ENCODE measurements at regions not wholly inside any gene's neighbourhood (a gene's known extent, or its start where the extent isn't known, plus 50 kb on each side); places are given as distances from the start of the nearest gene placed in this dataset.

GRCh38 chr9:80231318-80232236 is 659.8 kb downstream of the TLE4 start:
- DNase-seq (ENCODE audit: low read depth in 2 of 2): no peak

GRCh38 chr9:80223897-80224296 is 652.1 kb downstream of the TLE4 start:
- DNase-seq (ENCODE audit: low read depth in 2 of 2): no peak

GRCh38 chr9:80222466-80223169 is 650.9 kb downstream of the TLE4 start:
- DNase-seq (ENCODE audit: low read depth in 2 of 2): no peak

GRCh38 chr9:80218328-80218727 is 646.6 kb downstream of the TLE4 start:
- DNase-seq (ENCODE audit: low read depth in 2 of 2): no peak

- no peak for DNase-seq (ENCODE audit: low read depth in 2 of 2)
Observed at GRCh38 chr9:80213613-80214012, 641.8 kb downstream of the TLE4 start.

GRCh38 chr9:80208696-80209095 is 636.9 kb downstream of the TLE4 start:
- no peak for DNase-seq (ENCODE audit: low read depth in 2 of 2)

GRCh38 chr9:80204054-80204453 is 632.3 kb downstream of the TLE4 start:
- no peak for DNase-seq (ENCODE audit: low read depth in 2 of 2)

GRCh38 chr9:80197661-80198060 is 625.9 kb downstream of the TLE4 start:
- DNase-seq (ENCODE audit: low read depth in 2 of 2): no peak

GRCh38 chr9:80191108-80191507 is 619.3 kb downstream of the TLE4 start:
- no peak for DNase-seq (ENCODE audit: low read depth in 2 of 2)

- no peak for DNase-seq (ENCODE audit: low read depth in 2 of 2)
Observed at GRCh38 chr9:80188579-80188978, 616.8 kb downstream of the TLE4 start.

GRCh38 chr9:80185112-80185738 is 613.5 kb downstream of the TLE4 start:
- no peak for DNase-seq (ENCODE audit: low read depth in 2 of 2)

GRCh38 chr9:80177949-80178480 is 606.2 kb downstream of the TLE4 start:
- no peak for DNase-seq (ENCODE audit: low read depth in 2 of 2)

- DNase-seq (ENCODE audit: low read depth in 2 of 2): peak in 1 of 2 donors; percentile 3
Observed at GRCh38 chr9:80175286-80176150, 603.8 kb downstream of the TLE4 start.

GRCh38 chr9:80163889-80164288 is 592.1 kb downstream of the TLE4 start:
- DNase-seq (ENCODE audit: low read depth in 2 of 2): no peak

- DNase-seq (ENCODE audit: low read depth in 2 of 2): no peak
Observed at GRCh38 chr9:80158554-80159170, 586.9 kb downstream of the TLE4 start.

GRCh38 chr9:80158131-80158530 is 586.4 kb downstream of the TLE4 start:
- no peak for DNase-seq (ENCODE audit: low read depth in 2 of 2)

GRCh38 chr9:80157561-80157983 is 585.8 kb downstream of the TLE4 start:
- no peak for DNase-seq (ENCODE audit: low read depth in 2 of 2)

GRCh38 chr9:80156756-80157472 is 585.1 kb downstream of the TLE4 start:
- no peak for DNase-seq (ENCODE audit: low read depth in 2 of 2)

GRCh38 chr9:80156262-80156661 is 584.5 kb downstream of the TLE4 start:
- no peak for DNase-seq (ENCODE audit: low read depth in 2 of 2)

GRCh38 chr9:80147866-80148265 is 576.1 kb downstream of the TLE4 start:
- no peak for DNase-seq (ENCODE audit: low read depth in 2 of 2)

Data from activated CD4-positive, alpha-beta T cell treated with anti-CD3 and anti-CD28 coated beads for 24 hours (primary cell).